Esophagus muscularis mucosa (tissue), 4 donors: ENCODE measurements at regions not wholly inside any gene's neighbourhood (a gene's known extent, or its start where the extent isn't known, plus 50 kb on each side); places are given as distances from the start of the nearest gene placed in this dataset.

ENCODE experiments used
- DNase-seq: peaks from one replicate; pipeline ENCODE4 v3.0.0-alpha.2; 2017; ENCODE audit errors: extremely low spot score
- H3K27ac ChIP-seq, 4 donors: fragments of 200-600 bp; sonication (generic); replicated peaks in 1 of 4; 1 replicate in 3 of 4; 2 replicates in 1 of 4; pipeline ENCODE4 v1.5.1; 2016 to 2019; ENCODE audit warnings: mild to moderate bottlenecking in 1 of 4
- H3K27me3 ChIP-seq, 4 donors: fragments of 200-600 bp; sonication (generic); one replicate each; pipeline versions ENCODE4 v1.5.1 to v1.6.0; 2016 to 2019
- H3K36me3 ChIP-seq, 4 donors: fragments of 200-600 bp; sonication (generic); one replicate each; pipeline ENCODE4 v1.5.1; 2016 to 2019
- H3K4me1 ChIP-seq, 4 donors: fragments of 200-600 bp; sonication (generic); one replicate each; pipeline ENCODE4 v1.5.1; 2016 to 2019
- H3K4me3 ChIP-seq, 4 donors: fragments of 200-600 bp; sonication (generic); 1 replicate in 2 of 4; 2 replicates in 2 of 4; pipeline ENCODE4 v1.5.1; 2016 to 2019; ENCODE audit warnings: mild to moderate bottlenecking in 4 of 4, moderate library complexity in 1 of 4
- H3K9me3 ChIP-seq, 4 donors: fragments of 200-600 bp; sonication (generic); 1 replicate in 3 of 4; 2 replicates in 1 of 4; pipeline ENCODE4 v1.5.1; 2016 to 2019
- EP300 ChIP-seq: sonication (generic); formaldehyde crosslinking; IDR thresholded peaks from one replicate; pipeline ENCODE4 v1.6.1; 2017; ENCODE audit warnings: antibody characterized with exemption
- POLR2A ChIP-seq: fragments of 450-650 bp; IDR thresholded peaks from one replicate; pipeline ENCODE4 v1.6.1; 2017; ENCODE audit warnings: antibody characterized with exemption, moderate library complexity, mild to moderate bottlenecking, low read depth
- POLR2AphosphoS5 ChIP-seq, 2 donors: sonication (generic); formaldehyde crosslinking; IDR thresholded peaks; one replicate each; pipeline ENCODE4 v1.6.1; 2017; ENCODE audit warnings: antibody characterized with exemption in 2 of 2
- WGBS: methylation state at CpG from one replicate; pipeline ENCODE4 v1.1.5; 2018; 5-methylcytosine and 5-hydroxymethylcytosine counted together
- intact Hi-C: fragments of 100-400 bp; cut with DNase I; formaldehyde crosslinking; loops from one replicate; pipeline ENCODE4 v1.15.1; 2023
- TF ChIP-seq, protein P1 (sequence below), 3 experiments: fragments of 200-600 bp in 2 of 3; fragments of 450-650 bp in 1 of 3; sonication (generic) in 2 of 3; IDR thresholded peaks; one replicate each; pipeline ENCODE4 v1.5.1; 2017 to 2019; ENCODE audit warnings: antibody characterized with exemption in 3 of 3, mild to moderate bottlenecking in 2 of 3, moderate library complexity in 1 of 3

DNA sequence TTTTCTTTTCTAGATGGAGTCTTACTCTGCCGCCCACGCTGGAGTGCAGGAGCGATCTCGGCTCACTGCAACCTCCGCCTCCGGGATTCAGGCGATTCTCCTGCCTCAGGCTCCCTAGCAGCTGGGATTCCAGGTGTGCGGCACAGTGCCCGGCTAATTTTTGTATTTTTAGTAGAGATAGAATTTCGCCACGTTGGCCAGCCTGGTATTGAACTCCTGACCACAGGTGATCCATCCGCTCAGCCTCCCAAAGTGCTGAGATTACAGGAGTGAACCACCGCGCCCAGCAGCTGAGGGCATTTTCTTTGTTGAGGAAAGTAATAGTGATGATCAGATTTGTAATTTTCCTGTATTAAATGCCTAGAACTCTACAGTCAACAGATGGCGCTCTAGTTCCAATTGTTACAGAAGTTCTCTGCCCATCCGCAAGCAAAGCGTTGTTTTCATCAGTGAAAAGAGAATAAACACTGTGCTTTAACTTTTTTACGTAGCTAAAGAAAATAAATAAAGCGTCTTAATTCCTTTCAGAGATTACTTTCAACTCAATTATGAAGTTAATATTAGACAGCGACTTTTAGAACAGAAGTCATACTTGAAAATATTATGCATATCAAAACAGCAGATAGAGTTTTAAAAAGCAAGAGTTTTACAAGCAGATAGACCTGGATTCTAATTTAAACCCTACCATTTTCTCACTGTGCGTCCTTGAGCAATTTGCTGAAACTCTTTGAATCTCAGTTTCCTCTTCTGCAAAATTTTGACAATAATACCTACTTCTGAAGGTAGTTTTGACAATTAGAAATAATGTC lies 335.1 kb downstream of the DUSP6 start:
- 13% methylated on average over 20 of the region's 21 CpGs for WGBS
- no peak overlapping the region for H3K27ac ChIP-seq
- H3K4me1 ChIP-seq: peaks cover 3 to 20% (median 17%) of the 10 kb centered on the region in 4 donors
- no peaks in the 10 kb centered on the region for H3K9me3 ChIP-seq
- no peak for TF ChIP-seq POLR2A
- TF ChIP-seq, protein P1, sequence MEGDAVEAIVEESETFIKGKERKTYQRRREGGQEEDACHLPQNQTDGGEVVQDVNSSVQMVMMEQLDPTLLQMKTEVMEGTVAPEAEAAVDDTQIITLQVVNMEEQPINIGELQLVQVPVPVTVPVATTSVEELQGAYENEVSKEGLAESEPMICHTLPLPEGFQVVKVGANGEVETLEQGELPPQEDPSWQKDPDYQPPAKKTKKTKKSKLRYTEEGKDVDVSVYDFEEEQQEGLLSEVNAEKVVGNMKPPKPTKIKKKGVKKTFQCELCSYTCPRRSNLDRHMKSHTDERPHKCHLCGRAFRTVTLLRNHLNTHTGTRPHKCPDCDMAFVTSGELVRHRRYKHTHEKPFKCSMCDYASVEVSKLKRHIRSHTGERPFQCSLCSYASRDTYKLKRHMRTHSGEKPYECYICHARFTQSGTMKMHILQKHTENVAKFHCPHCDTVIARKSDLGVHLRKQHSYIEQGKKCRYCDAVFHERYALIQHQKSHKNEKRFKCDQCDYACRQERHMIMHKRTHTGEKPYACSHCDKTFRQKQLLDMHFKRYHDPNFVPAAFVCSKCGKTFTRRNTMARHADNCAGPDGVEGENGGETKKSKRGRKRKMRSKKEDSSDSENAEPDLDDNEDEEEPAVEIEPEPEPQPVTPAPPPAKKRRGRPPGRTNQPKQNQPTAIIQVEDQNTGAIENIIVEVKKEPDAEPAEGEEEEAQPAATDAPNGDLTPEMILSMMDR (IDR thresholded peaks at IDR 0.05): peak; percentile 72 to 79 (median 77)
- no peak for TF ChIP-seq POLR2AphosphoS5 (IDR thresholded peaks at IDR 0.05)
- TF ChIP-seq EP300: no peak
- peak overlapping the region in 3 of 4 donors; percentile 5 to 25 (median 25) for H3K4me3 ChIP-seq
- no peaks in the 10 kb centered on the region for H3K36me3 ChIP-seq
- intact Hi-C loops: no loop called here
- no peaks in the 10 kb centered on the region for H3K27me3 ChIP-seq
- DNase-seq: no peak

DNA sequence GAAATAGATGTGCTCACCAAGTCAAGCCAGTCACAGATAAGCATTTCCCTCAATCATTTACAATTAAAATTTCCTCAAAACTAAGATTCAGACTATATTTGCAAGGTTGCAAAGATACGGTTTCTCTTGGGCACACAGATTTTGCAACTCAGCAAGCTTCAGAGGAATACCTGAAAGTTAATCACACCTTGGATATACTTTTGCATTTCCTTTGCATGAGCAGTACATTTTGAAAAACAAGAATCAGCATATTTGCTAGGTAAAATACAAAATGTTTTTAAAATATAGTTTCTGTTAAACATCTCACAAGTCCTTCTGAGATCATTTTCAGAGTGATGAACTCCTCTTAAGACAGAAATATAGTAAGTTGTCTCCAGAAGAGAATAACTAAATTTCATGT lies 336.9 kb downstream of the DUSP6 start:
- Histone ChIP-seq H3K27me3 (no peaks in the 10 kb centered on the region), H3K9me3 (no peaks in the 10 kb centered on the region), H3K36me3 (no peaks in the 10 kb centered on the region), H3K27ac (no peak overlapping the region), H3K4me1 (peaks cover 3 to 20% (median 17%) of the 10 kb centered on the region in 4 donors), H3K4me3 (no peak overlapping the region)
- TF ChIP-seq POLR2A (no peak), EP300 (no peak), POLR2AphosphoS5 (IDR thresholded peaks at IDR 0.05) (no peak)
- TF ChIP-seq, protein P1 (IDR thresholded peaks at IDR 0.05): no peak
- 84% methylated on average over 1 of the region's 1 CpG for WGBS
- no peak for DNase-seq
- intact Hi-C loops: no loop called here

DNA sequence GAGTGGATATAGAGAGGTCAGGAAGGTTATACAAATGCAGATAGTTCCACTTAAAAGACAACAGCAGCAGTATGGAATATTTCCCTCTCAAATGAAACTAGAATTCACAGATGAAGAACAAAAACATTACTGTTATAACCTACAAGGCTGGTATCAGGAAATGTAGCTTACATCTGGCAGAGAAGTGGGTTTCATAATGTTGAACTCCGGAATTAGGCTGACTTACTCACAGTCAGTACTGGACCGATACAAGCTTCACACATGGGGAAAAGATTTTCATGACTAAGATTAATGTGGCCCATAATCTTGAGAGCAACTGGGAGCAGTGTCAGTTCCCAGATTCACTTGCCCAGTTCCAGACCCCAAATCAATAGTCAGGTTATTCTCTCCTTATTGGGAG lies 353.9 kb downstream of the DUSP6 start:
- no peak overlapping the region for H3K27ac ChIP-seq
- TF ChIP-seq POLR2A (no peak), EP300 (no peak)
- no peak overlapping the region for H3K4me3 ChIP-seq
- H3K27me3 ChIP-seq: no peaks in the 10 kb centered on the region
- DNase-seq: no peak
- no peaks in the 10 kb centered on the region for H3K9me3 ChIP-seq
- WGBS: 95% methylated on average over 2 of the region's 2 CpGs
- no peaks in the 10 kb centered on the region for H3K36me3 ChIP-seq
- intact Hi-C loops: no loop called here
- H3K4me1 ChIP-seq: peaks cover 0 to 10% (median under 1%) of the 10 kb centered on the region in 4 donors

DNA sequence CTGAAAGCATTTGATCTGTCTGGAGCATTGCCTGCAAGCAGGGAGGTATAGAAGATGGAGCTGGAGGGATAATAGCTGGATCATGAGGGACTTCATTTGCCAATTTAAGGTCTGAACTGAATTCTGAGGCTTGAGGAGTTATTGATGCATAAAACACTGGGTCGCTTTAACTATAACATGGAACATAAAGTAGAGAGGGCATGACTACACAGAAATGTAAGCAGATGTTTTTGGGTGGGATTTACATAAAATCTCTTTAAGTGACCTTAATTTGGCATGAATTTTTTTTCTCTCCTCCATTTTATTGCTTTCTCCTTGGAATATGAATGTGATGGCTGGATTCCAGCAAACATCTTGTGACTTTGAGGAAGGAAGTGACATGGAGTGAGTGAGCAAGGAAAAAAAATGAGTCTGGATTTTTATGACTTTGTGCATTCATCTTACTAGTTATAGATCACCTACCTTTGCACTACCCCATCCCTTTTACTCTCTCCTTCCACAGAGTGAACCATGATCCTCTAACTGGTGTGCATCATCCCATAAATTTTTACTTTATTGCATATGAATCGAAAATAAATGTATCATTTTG lies 356.0 kb downstream of the DUSP6 start:
- 98% methylated on average over 2 of the region's 2 CpGs for WGBS
- Histone ChIP-seq H3K4me1 (peaks cover 0 to 16% (median 5%) of the 10 kb centered on the region in 4 donors), H3K4me3 (no peak overlapping the region), H3K9me3 (no peaks in the 10 kb centered on the region), H3K36me3 (no peaks in the 10 kb centered on the region), H3K27ac (no peak overlapping the region), H3K27me3 (no peaks in the 10 kb centered on the region)
- intact Hi-C loops: no loop called here
- DNase-seq: no peak
- TF ChIP-seq, protein P1 (IDR thresholded peaks at IDR 0.05): no peak
- TF ChIP-seq EP300: no peak
- TF ChIP-seq POLR2AphosphoS5 (IDR thresholded peaks at IDR 0.05): no peak
- no peak for TF ChIP-seq POLR2A

DNA sequence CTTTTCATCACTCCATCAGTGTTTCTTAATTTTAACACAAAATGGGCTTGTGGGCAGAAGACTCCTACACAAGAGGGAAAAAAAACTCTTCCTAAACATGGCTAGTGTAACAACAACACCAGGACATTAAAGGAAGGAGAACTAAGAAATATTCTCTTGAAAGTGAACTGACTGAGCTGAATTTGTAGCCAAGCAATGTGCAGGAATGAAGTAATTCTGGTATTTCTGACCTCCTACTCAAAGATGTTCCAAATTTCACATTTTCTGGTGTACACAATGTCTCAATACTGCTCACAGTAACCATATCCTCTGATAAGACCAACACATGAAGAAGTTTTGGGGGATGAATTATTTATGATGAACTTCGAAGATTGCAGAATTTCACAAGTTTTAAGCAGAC lies 357.3 kb downstream of the DUSP6 start:
- Histone ChIP-seq H3K9me3 (no peaks in the 10 kb centered on the region), H3K27ac (no peak overlapping the region), H3K4me1 (peaks cover 0 to 16% (median 5%) of the 10 kb centered on the region in 4 donors), H3K4me3 (no peak overlapping the region), H3K36me3 (no peaks in the 10 kb centered on the region), H3K27me3 (no peaks in the 10 kb centered on the region)
- WGBS: 89% methylated on average over 1 of the region's 1 CpG
- intact Hi-C loops: loop anchor here (5.0 kb wide), 1 partner anchor 843 kb away; no protein-coding TSS in a partner anchor
- TF ChIP-seq EP300 (no peak), POLR2AphosphoS5 (IDR thresholded peaks at IDR 0.05) (no peak), POLR2A (no peak)
- TF ChIP-seq, protein P1 (IDR thresholded peaks at IDR 0.05): no peak
- no peak for DNase-seq
